Activated B cell treated with CpG ODN at 0.5 μM for 24 hours (primary cell): ENCODE measurements at regions not wholly inside any gene's neighbourhood (a gene's known extent, or its start where the extent isn't known, plus 50 kb on each side); places are given as distances from the start of the nearest gene placed in this dataset.

ENCODE experiments used
- ATAC-seq: fragments of 200-7000 bp; cut with Tn5 transposase; one replicate; pipeline ENCODE4 v1.10.0; 2021; ENCODE audit warnings: low read depth, mild to moderate bottlenecking, moderate library complexity
- CTCF ChIA-PET: fragments of 350-600 bp; sonication (Branson Sonifier 250); formaldehyde crosslinking; loops from one replicate; lab custom pipeline; 2021; ENCODE audit warnings: antibody characterized with exemption; lab: Charles Lee
- POLR2A ChIA-PET: fragments of 350-600 bp; sonication (Branson Sonifier 250); formaldehyde crosslinking; loops from one replicate; lab custom pipeline; 2021; ENCODE audit warnings: antibody characterized with exemption; lab: Charles Lee
- DNase-seq: peaks from one replicate; pipeline ENCODE4 v3.0.0; 2022
- H3K27ac Mint-ChIP-seq: one replicate; pipeline ENCODE4 v1.8.0; 2020; ENCODE audit warnings: mixed read lengths
- H3K27me3 Mint-ChIP-seq: one replicate; pipeline ENCODE4 v1.8.0; 2021; ENCODE audit warnings: mixed read lengths
- H3K36me3 Mint-ChIP-seq: one replicate; pipeline ENCODE4 v1.8.0; 2021; ENCODE audit warnings: low read depth, mixed read lengths
- H3K4me1 Mint-ChIP-seq: one replicate; pipeline ENCODE4 v1.8.0; 2021; ENCODE audit warnings: mixed read lengths
- H3K4me3 Mint-ChIP-seq: one replicate; pipeline ENCODE4 v1.8.0; 2020; ENCODE audit warnings: mild to moderate bottlenecking, mixed read lengths
- H3K9me3 Mint-ChIP-seq: one replicate; pipeline ENCODE4 v1.8.0; 2020; ENCODE audit warnings: mixed read lengths
- CTCF ChIP-seq: fragments of 200-600 bp; IDR thresholded peaks from one replicate; pipeline ENCODE4 v1.8.0; 2022; ENCODE audit warnings: antibody characterized with exemption, mild to moderate bottlenecking
- intact Hi-C: fragments of 100-400 bp; cut with micrococcal nuclease; formaldehyde crosslinking; loops from one replicate; pipeline ENCODE4 v1.15.1; 2024

DNA sequence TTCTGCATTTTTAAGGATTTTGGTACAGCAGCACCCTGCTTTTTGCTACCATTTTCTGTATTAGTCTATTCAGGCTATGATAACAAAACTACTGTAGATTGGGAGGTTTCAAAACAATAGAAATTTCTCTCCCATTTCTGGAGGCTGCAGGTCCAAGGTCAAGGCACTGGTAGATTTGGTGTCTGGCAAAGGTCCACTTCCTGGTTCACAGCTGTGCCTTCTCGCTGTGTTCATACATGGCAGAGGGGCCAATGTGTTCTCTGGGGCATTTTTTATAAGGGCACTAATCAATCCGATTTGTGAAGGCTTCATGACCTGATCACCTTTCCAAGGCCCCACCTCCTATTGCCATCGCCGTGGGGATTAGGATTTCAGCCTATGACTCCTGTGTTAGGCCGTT lies 268.1 kb upstream of the RTL1 start:
- DNase-seq = no peak

GRCh38 chr14:101173698-101174521 lies 270.4 kb upstream of the RTL1 start:
- DNase-seq = no peak
- POLR2A ChIA-PET = no interaction called here
- Mint-ChIP-seq H3K27ac (no peak overlapping the region), H3K4me1 (no peaks in the 10 kb centered on the region), H3K27me3 (no peaks in the 10 kb centered on the region), H3K36me3 (no peaks in the 10 kb centered on the region), H3K9me3 (no peaks in the 10 kb centered on the region), H3K4me3 (no peak overlapping the region)
- no peak for TF ChIP-seq CTCF
- intact Hi-C loops = no loop called here
- ATAC-seq = no peak
- CTCF ChIA-PET = no interaction called here

More for the DNA sequence above, 268.1 kb upstream of the RTL1 start:
- ChIA-PET CTCF (no interaction called here), POLR2A (no interaction called here)
- no peak overlapping the region for H3K27ac Mint-ChIP-seq
- H3K9me3 Mint-ChIP-seq = peaks cover 12% of the 10 kb centered on the region
- TF ChIP-seq CTCF = no peak
- H3K27me3 Mint-ChIP-seq = no peaks in the 10 kb centered on the region
- H3K4me1 Mint-ChIP-seq = no peaks in the 10 kb centered on the region
- no peak for ATAC-seq
- no peaks in the 10 kb centered on the region for H3K36me3 Mint-ChIP-seq
- no peak overlapping the region for H3K4me3 Mint-ChIP-seq
- intact Hi-C loops = no loop called here

- POLR2A ChIA-PET = no interaction called here
- CTCF ChIA-PET = no interaction called here
- ATAC-seq (no peak), DNase-seq (no peak)
- Mint-ChIP-seq H3K9me3 (no peaks in the 10 kb centered on the region), H3K4me3 (no peak overlapping the region), H3K27ac (no peak overlapping the region), H3K4me1 (no peaks in the 10 kb centered on the region), H3K27me3 (no peaks in the 10 kb centered on the region), H3K36me3 (no peaks in the 10 kb centered on the region)
- no peak for TF ChIP-seq CTCF
- intact Hi-C loops = no loop called here
Measured at GRCh38 chr14:101174522-101174838, 271.0 kb upstream of the RTL1 start.

GRCh38 chr14:101174980-101175606 lies 271.6 kb upstream of the RTL1 start:
- intact Hi-C loops = no loop called here

More at GRCh38 chr14:101174980-101175606, 271.6 kb upstream of the RTL1 start:
- H3K4me3 Mint-ChIP-seq = no peak overlapping the region
- no peak for TF ChIP-seq CTCF
- no peaks in the 10 kb centered on the region for H3K36me3 Mint-ChIP-seq
- ChIA-PET CTCF (no interaction called here), POLR2A (no interaction called here)
- ATAC-seq = no peak
- no peaks in the 10 kb centered on the region for H3K9me3 Mint-ChIP-seq
- H3K4me1 Mint-ChIP-seq = no peaks in the 10 kb centered on the region
- no peaks in the 10 kb centered on the region for H3K27me3 Mint-ChIP-seq
- no peak for DNase-seq
- no peak overlapping the region for H3K27ac Mint-ChIP-seq
